OCI-LY1 (cell line): ENCODE measurements at regions not wholly inside any gene's neighbourhood (a gene's known extent, or its start where the extent isn't known, plus 50 kb on each side); places are given as distances from the start of the nearest gene placed in this dataset.

Experiments
- H2AFZ ChIP-seq: fragments of 200-600 bp; sonication (generic), shearing (Covaris generic); 2 replicates; pipeline ENCODE4 v1.6.0; 2014; ENCODE audit warnings: antibody characterized with exemption, mild to moderate bottlenecking, low read length
- H3F3A ChIP-seq: fragments of 200-600 bp; sonication (generic), shearing (Covaris generic); 2 replicates; pipeline ENCODE4 v1.6.0; 2014; ENCODE audit warnings: mild to moderate bottlenecking, antibody characterized with exemption, low read length, moderate library complexity; ENCODE audit not compliant: insufficient read depth
- H3K27ac ChIP-seq: fragments of 200-600 bp; sonication (generic); 2 replicates; pipeline ENCODE4 v1.5.1; 2014; ENCODE audit warnings: low read length, mixed run types, mild to moderate bottlenecking, low read depth; ENCODE audit not compliant: poor library complexity, severe bottlenecking
- H3K27me3 ChIP-seq: fragments of 200-600 bp; sonication (generic); 2 replicates; pipeline ENCODE4 v1.6.0; 2014; ENCODE audit warnings: antibody characterized with exemption, mild to moderate bottlenecking, low read length, moderate library complexity; ENCODE audit not compliant: insufficient read depth
- H3K36me3 ChIP-seq: fragments of 200-600 bp; sonication (generic); 2 replicates; pipeline ENCODE4 v1.6.1; 2014; ENCODE audit warnings: mild to moderate bottlenecking, antibody characterized with exemption, low read length, moderate library complexity, mixed read lengths; ENCODE audit not compliant: insufficient read depth
- H3K4me1 ChIP-seq: fragments of 200-600 bp; sonication (generic); 2 replicates; pipeline ENCODE4 v1.5.1; 2014; ENCODE audit warnings: mild to moderate bottlenecking, low read length, moderate library complexity; ENCODE audit not compliant: insufficient read depth, severe bottlenecking
- H3K4me2 ChIP-seq: fragments of 200-600 bp; sonication (generic), shearing (Covaris generic); 2 replicates; pipeline ENCODE4 v1.6.1; 2014; ENCODE audit warnings: low read length
- H3K4me3 ChIP-seq: fragments of 200-600 bp; sonication (generic); 2 replicates; pipeline ENCODE4 v1.5.1; 2014; ENCODE audit warnings: low read length, low read depth, mild to moderate bottlenecking, mixed read lengths; ENCODE audit not compliant: poor library complexity, severe bottlenecking
- H3K79me2 ChIP-seq: fragments of 200-600 bp; shearing (Covaris generic); 2 replicates; pipeline ENCODE4 v1.6.1; 2016; ENCODE audit warnings: mixed run types, low read length, mixed read lengths; ENCODE audit not compliant: insufficient read depth
- H3K9ac ChIP-seq: fragments of 200-600 bp; sonication (generic), shearing (Covaris generic); 2 replicates; pipeline ENCODE4 v1.6.1; 2014; ENCODE audit warnings: mild to moderate bottlenecking, low read length, mixed read lengths
- H3K9me2 ChIP-seq: fragments of 200-600 bp; sonication (generic), shearing (Covaris generic); 2 replicates; pipeline ENCODE4 v1.6.1; 2014; ENCODE audit warnings: low read depth, mild to moderate bottlenecking, low read length, mixed read lengths
- H3K9me3 ChIP-seq: fragments of 200-600 bp; shearing (Covaris generic); 2 replicates; pipeline ENCODE4 v1.6.1; 2014; ENCODE audit warnings: low read length, mixed read lengths
- H4K20me1 ChIP-seq: fragments of 200-600 bp; sonication (generic), shearing (Covaris generic); 2 replicates; pipeline ENCODE4 v1.6.0; 2016; ENCODE audit warnings: mild to moderate bottlenecking, low read length; ENCODE audit not compliant: insufficient read depth
- CTCF ChIP-seq: fragments of 200-600 bp; sonication (generic), shearing (Covaris generic); IDR thresholded peaks from 2 replicates; pipeline ENCODE4 v1.5.1; 2017; ENCODE audit warnings: mild to moderate bottlenecking, antibody characterized with exemption, low read length, moderate library complexity, mixed read lengths
- EZH2 ChIP-seq: fragments of 200-600 bp; sonication (generic), shearing (Covaris generic); IDR thresholded peaks from 2 replicates; pipeline ENCODE4 v1.8.0; 2017; ENCODE audit warnings: borderline replicate concordance, mixed run types, mild to moderate bottlenecking, antibody characterized with exemption, low read length, moderate library complexity, mixed read lengths

DNA sequence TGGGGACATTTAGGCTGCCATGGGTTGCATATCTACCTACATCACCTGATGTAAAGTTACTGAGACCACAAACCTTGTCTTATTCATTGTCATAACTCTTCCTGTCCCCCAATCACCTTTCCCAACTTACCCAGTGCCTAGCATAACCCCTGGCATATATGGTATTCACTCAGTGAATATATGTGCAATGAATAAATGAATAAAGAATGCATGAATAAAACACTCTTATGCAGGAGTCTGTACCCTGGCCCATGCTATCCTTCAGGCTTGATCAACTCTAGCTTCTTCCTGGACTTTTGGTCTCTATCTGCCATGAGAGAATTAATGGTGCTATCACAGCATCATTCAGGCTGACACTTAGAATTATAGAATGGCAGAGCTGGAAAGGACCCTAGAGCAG lies 285.2 kb downstream of the SMARCA2 start:
- Histone ChIP-seq H3K4me3 (no peak overlapping the region), H3K79me2 (no peaks in the 10 kb centered on the region), H3K4me1 (peaks cover 16% of the 10 kb centered on the region), H2AFZ (no peak overlapping the region), H3K4me2 (no peak overlapping the region), H3K9me3 (no peaks in the 10 kb centered on the region), H3K27ac (no peak overlapping the region), H3K9me2 (no peaks in the 10 kb centered on the region), H3K9ac (no peak overlapping the region), H3K27me3 (no peaks in the 10 kb centered on the region), H3F3A (no peaks in the 10 kb centered on the region), H4K20me1 (no peaks in the 10 kb centered on the region), H3K36me3 (no peaks in the 10 kb centered on the region)
- TF ChIP-seq EZH2: no peak
- TF ChIP-seq CTCF: no peak

- TF ChIP-seq EZH2 (no peak), CTCF (no peak)
- no peak overlapping the region for H3K4me3 ChIP-seq
- H2AFZ ChIP-seq: no peak overlapping the region
- no peaks in the 10 kb centered on the region for H3F3A ChIP-seq
- H3K9me2 ChIP-seq: no peaks in the 10 kb centered on the region
- no peak overlapping the region for H3K9ac ChIP-seq
- no peaks in the 10 kb centered on the region for H3K27me3 ChIP-seq
- H3K27ac ChIP-seq: no peak overlapping the region
- no peaks in the 10 kb centered on the region for H4K20me1 ChIP-seq
- no peaks in the 10 kb centered on the region for H3K79me2 ChIP-seq
- no peaks in the 10 kb centered on the region for H3K36me3 ChIP-seq
- H3K9me3 ChIP-seq: no peaks in the 10 kb centered on the region
- no peak overlapping the region for H3K4me2 ChIP-seq
- peaks cover 16% of the 10 kb centered on the region for H3K4me1 ChIP-seq
Observed at GRCh38 chr9:2302606-2303005, 287.5 kb downstream of the SMARCA2 start.

- Histone ChIP-seq H3K4me3 (no peak overlapping the region), H3K9me2 (no peaks in the 10 kb centered on the region)
- no peak for TF ChIP-seq CTCF
- no peak for TF ChIP-seq EZH2
Observed at GRCh38 chr9:2303056-2303455, 287.9 kb downstream of the SMARCA2 start.

More at GRCh38 chr9:2303056-2303455, 287.9 kb downstream of the SMARCA2 start:
- Histone ChIP-seq H2AFZ (no peak overlapping the region), H3K27ac (no peak overlapping the region), H3K4me2 (no peak overlapping the region), H3K79me2 (no peaks in the 10 kb centered on the region), H3K4me1 (peaks cover 16% of the 10 kb centered on the region), H3K27me3 (no peaks in the 10 kb centered on the region), H3K9me3 (no peaks in the 10 kb centered on the region), H3F3A (no peaks in the 10 kb centered on the region), H4K20me1 (no peaks in the 10 kb centered on the region), H3K36me3 (no peaks in the 10 kb centered on the region), H3K9ac (no peak overlapping the region)
